NT2/D1 (cell line): ENCODE measurements at regions not wholly inside any gene's neighbourhood (a gene's known extent, or its start where the extent isn't known, plus 50 kb on each side); places are given as distances from the start of the nearest gene placed in this dataset.

ENCODE experiments used
- SUZ12 ChIP-seq: IDR thresholded peaks from 2 replicates; pipeline ENCODE4 v1.6.1; 2011; ENCODE audit not compliant: insufficient read length, insufficient read depth; ENCODE audit errors: extremely low read depth
- YY1 ChIP-seq: IDR thresholded peaks from 2 replicates; pipeline ENCODE4 v1.6.1; 2011; ENCODE audit not compliant: insufficient read length, insufficient read depth

GRCh38 chr9:13535141-13535540 lies 255.6 kb upstream of the MPDZ start:
- TF ChIP-seq SUZ12 (no peak), YY1 (no peak)
